T follicular helper cell (primary cell): ENCODE measurements at regions not wholly inside any gene's neighbourhood (a gene's known extent, or its start where the extent isn't known, plus 50 kb on each side); places are given as distances from the start of the nearest gene placed in this dataset.

ENCODE experiments used
- DNase-seq: peaks from one replicate; pipeline ENCODE4 v3.0.0-alpha.2; 2020; ENCODE audit warnings: low read depth

DNA sequence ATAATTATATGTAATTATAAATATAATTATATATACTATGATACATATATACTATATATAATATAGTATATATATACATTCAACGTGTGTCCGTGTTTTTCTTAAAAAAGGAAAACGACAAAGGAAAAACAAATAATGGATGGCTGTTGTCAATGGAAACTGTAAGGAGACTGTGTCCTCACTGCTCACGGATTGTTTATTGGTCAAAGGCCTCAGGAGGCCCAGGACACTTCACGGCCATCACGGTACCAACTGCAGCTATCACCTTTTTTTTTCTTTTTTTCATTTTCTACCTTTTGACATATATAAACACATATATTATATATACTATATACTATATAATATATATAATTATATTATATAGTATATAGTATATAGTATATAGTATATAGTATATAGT is 113.4 kb downstream of the SPTSSA start:
- DNase-seq = no peak

DNA sequence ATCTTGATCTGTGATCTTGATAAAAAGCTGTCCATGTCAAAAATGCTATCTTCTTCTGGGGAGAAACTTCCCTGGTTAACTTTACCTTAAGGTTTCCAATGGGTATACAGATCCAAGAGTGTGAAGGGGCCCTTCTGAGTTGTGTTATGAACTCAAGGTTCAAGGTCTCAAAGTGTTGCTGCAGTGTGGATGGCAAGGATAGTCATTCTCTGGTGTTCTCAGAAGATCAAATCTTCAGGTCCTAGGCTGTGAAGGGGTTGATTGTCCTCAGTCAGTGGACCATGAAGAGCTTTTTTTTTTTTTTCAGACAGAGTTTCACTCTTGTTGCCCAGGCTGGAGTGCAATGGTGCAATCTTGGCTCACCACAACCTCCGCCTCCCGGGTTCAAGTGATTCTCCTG is 114.4 kb downstream of the SPTSSA start:
- DNase-seq = no peak

DNA sequence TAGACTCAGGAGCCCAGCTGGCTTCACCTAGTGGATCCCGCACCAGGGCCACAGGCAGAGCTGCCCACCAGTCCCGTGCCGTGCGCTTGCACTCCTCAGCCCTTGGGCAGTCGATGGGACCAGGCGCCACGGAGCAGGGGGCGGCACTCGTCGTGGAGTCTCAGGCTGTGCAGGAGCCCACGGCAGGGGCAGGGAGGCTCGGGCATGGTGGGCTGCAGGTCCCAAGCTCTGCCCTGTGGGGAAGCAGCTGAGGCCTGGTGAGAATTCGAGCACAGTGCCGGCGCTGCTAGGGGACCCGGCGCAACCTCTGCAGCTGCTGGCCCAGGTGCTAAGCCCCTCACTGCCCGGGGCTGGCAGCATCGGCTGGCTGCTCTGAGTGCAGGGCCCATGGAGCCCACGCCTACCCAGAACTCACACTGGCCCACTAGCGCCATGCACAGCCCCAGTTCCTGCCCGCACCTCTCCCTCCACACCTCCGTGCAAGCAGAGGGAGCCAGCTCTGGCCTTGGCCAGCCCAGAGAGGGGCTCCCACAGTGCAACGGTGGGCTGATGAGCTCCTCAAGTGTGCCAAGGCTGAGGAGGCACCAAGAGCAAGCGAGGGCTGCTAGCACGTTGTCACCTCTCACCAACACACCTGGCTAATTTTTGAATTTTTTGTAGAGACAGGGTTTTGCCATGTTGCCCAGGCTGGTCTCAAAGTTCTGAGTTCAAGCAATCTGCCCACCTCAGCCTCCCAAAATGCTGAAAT is 116.1 kb downstream of the SPTSSA start:
- DNase-seq = no peak

DNA sequence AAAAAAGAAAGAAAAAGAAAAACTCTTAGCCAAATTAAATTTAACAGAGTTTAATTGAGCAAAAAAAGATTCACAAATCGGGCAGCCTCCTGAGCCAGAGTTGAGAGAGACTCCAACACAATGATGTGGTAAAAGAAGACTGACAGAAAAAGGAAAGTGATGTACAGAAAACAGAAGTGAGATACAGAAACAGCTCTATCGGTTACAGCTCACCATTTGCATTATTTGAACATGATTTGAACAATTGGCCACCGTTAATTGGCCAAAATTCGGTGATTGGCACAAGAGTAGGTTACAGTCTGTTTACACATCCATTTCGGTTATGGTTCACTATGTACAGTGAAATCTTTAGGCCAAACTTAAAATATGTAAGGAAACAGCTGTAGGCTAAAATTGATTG is 117.7 kb downstream of the SPTSSA start:
- DNase-seq = no peak

DNA sequence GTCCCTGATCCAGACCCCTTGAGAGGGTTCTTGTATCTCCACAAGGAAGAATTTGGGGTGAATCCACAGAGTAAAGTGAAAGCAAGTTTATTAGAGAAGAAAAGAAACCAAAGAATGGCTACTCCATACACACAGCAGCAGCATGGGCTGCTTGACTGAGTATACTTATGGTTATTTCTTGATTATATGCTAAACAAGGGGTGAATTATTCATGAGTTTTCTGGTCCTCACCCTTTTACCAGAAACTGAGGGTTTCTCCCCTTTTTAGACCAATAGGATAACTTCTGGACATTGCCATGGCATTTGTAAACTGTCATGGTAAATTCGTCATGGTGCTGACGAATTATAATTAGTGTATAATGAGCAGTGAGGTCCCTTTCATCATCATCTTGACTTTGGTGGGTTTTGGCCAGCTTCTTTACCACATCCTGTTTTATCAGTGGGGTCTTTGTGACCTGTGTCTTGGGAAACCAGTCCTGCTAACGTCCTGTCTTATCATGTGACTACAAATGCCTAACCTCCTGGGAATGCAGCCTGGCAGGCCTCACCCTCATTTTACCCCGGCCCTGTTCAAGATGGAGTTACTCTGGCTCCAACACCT is 121.9 kb downstream of the SPTSSA start:
- DNase-seq = no peak

DNA sequence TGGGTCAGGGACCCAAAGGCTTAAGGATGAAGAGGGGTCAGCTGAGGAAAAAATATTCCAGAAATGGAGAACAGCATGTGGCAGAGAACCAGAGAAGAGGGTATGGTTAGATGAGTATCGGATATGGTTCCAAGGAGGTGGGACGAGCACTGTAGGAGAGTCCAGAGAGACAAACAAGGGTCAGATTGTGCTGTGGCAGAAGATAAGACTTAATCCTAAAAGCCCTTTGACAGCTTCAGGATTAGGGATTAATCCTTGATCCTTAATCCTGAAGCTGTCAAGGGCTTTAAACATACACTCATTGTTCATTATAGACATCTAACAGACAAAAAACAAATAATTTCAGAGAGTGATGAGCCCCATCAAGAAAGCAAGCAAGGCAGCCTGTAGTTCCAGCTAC is 124.0 kb downstream of the SPTSSA start:
- no peak for DNase-seq

DNA sequence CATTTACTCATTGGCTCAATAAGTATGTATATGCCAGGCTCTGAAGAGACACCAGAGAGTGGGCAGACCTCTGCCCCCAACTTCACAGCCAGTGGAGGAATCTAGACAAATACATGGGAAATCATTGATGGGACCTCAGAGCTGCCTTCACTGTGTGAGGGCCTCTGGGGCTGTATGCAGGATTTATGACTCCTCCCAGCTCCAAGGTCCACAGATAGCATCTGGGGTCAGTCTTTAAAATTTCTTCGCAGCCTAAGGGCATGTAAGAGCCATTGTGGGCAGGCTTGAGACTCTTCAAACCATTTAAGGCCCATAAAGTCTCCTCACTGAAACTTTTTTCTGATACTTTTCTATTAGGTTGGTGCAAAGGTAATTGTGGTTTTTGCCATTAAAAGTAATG is 125.5 kb downstream of the SPTSSA start:
- DNase-seq = no peak

DNA sequence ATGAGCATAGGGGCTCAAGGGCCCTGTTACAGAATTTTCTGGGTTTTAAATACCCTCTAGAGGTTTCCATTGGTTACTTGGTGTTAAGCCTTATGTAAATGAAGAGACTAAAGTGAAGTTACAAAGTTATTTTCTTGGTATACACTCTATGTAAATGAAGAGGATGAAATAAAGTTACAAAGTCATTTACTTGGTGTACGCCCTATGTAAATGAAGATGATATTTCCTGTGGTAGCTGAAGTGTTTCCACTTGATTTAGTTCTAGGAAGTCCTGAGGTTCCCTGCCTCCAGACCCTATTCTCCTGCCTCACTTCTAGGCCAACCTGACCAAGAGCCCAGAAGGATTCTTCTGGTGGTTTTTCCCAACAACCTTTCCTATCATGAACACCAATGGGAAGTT is 126.1 kb downstream of the SPTSSA start:
- no peak for DNase-seq

DNA sequence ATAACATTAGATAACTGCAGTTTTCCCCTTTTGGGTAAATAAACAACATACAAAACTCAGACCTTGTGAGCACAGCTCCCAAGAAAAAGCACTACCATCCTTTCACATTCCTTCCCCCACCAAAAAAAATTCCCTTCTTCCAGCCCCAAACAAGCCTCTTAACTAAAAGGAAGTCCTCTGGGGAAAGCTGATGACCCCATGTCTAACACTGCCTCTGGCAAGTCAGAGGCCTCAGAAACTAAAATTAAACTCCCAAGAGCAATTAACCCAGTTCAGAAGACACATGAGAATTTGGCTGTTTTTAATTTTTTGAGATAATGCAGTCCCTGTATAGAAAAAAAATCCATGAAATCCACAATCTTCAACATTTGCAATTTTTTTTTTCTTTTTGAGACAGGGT is 127.7 kb downstream of the SPTSSA start:
- no peak for DNase-seq

DNA sequence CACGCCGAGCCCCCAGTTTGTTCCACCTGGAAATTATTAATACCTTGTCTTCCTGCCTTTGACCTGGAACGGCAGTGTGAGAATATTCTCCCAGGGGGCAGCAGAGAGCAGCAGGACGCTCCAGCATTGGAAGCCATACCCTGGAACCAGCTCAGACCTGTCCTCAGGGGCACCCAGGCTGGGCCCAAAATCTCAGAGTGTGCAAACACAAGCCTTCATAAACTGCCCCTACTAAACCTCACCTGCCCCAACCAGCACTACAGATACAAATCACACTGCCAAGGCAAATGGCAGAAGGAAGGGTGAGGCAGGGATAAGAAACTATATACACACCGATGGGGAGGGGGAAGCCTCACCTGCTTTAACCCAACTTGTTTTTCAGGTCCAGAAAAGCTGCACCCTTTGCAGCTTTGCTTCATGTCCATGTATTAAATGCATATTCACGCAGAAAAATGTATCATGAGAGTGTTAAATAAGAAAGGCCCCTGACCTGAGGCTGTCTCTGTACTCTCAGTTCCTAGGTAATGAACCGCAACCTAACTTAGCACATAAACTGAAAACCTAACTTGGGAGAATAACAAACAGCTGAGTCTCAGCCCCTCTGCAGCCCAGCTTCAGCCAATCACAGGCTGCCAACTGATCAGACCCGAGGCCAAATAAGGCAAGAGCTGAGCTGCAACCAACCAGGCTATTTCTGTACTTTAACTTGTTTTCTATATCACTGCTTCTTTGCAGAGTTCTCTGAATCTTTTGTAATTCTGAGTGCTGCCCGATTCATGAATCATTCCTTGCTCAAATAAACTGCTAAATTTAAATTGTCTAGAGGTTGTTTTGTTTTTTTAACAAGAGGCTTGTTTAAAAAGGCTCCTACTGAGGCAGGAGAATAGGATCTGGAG is 130.1 kb downstream of the SPTSSA start:
- DNase-seq = peak; percentile 26

DNA sequence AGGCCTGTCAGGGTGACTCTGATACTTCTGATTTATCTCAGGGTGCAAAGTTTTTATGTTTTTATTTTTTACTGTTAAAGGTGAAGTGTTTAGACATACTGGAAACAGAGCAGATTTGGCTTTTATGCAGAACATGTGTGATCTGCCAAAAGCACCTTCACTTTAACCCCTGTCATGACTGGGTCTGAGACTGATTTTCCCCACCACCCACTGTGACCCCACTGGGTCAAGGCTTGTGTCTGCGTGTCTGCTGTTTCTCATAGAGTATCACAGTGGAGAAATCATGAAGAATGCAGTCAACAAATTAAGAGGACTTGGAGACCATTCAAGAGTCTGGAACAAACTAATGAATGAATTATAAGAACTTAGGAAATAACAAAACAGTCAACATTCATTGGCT is 131.2 kb downstream of the SPTSSA start:
- DNase-seq = no peak

DNA sequence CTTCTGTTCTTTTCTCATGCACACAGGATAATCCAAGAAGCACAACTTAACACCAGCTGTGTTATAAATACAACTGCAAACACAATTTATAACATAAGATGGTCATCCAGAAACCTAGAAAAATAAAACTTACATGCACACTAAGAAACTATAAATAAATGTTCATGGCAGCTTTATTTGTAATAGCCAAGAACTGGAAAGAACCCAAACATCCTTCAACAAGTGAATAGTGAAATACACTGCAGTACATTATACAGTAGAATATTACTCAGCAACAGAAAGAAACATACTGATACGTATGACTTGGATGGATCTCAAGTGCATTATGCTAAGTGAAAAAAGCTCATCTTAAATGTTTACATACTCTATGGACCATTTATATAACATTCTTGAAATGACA is 132.7 kb downstream of the SPTSSA start:
- no peak for DNase-seq

DNA sequence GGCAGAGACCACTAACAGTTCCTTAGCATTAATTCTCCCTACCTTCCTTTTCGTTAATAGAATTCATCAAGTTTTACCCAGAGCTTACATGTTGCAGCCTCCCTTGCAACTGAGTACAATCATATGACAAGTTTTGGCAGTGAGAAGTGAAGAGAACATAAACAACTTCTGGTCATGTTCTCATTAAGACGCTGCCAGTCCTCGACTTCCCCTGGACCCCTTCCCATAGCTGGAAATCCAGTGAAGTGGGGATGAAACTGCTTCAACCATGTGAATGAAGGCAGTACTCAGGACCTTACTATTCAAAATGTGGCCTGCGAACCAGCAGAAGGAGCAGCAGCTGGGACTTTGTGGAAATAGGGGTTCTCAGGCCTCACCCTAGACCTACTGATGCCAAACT is 133.9 kb downstream of the SPTSSA start:
- DNase-seq = no peak

DNA sequence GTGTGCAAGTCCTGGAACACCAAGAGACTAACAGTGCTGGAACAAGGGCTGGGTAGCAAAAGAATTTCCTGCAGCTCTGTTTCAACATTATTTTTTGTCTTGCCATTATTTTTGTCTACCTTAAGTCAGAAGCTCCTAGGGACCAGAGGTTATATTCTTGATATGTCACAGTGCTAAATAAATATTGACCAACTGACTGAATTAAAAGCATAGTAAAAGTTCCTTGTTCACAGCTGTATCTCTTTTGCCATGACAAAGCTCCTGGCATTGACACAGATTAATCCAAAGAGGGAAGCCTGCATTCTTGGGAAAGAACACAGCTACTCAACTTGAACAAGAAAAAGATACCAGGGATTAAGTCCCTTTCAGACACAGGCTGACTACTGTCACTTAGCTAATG is 136.5 kb downstream of the SPTSSA start:
- no peak for DNase-seq

DNA sequence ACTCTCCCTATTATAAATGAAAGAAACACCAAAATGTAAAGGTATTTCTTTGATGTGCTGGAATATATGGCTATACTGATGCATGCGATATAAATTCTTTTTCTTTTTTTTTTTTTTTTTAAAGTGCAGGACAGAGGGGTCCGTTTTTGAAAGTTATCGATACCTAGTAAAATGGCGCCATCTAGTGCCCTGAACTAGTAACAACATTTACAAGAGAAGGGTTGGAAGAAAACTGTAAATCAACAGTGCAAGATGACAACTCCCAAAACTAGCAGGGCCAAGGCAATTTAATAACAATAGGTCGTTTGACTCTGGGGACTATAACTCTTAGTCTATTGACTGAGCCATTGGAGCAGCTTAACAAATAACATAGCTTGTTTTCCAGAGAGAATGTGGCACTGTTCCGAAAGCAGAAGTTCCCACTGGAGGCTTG is 137.7 kb downstream of the SPTSSA start:
- DNase-seq = no peak

DNA sequence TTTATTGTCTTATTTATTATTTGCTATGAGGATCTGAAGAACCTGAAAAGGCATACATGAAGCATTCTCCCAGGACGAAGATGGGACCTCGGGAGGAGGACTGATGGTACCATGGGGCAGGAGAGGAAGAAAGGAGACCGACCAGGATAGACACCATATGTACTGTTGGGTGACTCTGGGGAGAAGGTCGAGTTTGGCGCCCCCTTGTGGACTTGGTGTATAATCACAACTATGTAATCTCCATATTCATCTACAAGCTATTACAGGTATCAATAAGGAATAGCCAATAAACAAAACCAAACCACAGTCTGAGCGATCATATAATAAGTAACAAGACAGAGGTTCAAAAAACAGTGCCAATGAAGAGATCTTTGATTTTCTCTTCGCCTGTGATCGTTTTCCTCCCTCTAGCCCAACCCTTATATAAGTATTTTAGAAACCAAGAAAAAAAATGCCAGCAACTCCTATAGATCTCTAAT is 139.1 kb downstream of the SPTSSA start:
- DNase-seq = peak; percentile 50

DNA sequence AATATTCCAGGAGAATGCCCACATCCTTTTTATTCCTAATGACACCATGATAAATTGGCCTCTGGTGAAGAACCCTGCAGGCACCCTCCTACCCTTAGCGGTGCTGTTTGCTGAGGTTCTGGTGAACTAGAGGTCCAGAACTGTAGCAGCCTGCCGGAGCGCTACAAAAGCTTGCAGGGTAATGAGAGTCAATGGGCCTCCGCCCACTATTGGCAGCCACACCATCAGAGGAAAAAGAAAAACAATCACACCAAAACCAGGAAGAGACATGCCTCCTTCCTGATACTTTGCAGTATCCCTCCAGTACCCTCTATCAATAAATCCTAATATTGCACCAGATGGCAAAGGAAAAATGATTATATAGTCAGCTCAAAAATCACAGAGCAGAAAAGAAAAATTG is 142.9 kb downstream of the SPTSSA start:
- DNase-seq = no peak

DNA sequence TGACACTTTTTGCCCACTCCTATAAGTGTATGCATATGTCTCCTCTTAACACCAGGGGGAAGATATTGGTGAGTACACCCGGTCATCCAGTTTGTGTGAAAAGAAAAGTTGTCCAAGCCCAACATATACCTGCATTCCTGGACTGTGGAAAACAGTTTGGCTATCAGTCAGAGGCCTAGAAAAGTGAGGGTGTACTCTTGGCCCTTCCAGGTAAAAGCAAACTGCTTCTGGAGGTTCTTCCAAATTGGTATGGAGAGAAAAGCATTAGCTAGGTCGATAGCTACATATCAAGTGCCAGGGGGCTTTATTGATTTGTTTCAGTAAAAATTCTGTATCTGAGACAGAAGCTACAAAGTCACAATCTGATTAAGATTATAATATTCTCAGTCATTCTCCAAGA is 144.0 kb downstream of the SPTSSA start:
- DNase-seq = no peak

DNA sequence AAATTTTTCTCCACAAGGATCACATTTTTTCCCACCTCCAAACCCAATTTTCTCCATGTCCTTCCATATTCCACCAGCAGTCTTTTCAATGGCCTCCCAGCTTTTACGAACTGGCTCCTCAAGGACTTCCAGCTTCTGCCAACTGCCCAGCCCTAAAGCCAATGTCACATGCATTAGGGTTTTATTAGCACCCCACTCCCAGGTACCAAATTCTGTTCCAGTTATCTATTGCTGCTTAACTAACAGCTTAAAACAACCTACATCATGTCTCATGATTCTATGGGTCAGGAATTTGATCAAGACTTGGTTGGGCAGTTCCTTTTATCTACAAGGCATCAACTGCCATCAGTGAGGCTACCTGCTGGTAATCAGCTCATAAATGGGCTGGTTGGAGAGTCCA is 151.3 kb downstream of the SPTSSA start:
- DNase-seq = no peak

DNA sequence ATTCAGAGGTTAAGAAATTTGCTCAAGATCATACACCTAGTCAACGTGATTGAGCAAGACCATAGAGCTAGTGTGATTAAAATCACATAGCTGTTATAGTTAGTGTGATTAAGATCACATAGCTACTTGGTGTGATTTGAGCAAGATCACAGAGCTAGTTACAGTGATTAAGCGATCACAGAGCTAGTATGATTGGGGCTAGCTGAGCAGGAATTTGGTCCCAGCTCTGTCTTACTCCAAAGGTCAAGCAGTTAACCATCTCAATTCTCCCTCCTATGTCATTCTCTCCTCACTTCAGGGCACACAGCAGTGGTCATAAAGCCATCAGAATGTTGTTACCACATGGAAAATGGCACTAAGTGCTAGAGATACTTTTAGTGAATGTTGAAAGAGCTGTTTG is 158.2 kb downstream of the SPTSSA start:
- no peak for DNase-seq

DNA sequence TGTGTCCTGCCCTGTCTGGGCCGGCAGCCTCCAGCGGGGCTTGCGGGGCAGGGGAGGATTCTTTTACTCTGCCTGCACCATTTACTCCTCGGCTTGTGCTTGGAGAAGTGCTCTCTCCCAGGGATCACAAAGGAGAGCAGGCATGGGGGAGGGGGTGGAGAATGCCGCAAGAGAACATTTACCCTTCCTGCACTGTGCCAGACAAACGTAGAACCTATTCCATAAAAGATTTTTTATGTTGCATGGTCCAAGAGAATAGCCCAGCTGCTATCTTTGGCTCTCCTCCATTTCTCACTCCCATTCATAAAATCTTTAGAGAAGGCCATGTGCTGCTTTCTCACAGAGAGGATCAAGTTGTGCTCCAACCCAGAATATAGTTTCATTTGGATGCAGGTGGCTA is 159.4 kb downstream of the SPTSSA start:
- no peak for DNase-seq

DNA sequence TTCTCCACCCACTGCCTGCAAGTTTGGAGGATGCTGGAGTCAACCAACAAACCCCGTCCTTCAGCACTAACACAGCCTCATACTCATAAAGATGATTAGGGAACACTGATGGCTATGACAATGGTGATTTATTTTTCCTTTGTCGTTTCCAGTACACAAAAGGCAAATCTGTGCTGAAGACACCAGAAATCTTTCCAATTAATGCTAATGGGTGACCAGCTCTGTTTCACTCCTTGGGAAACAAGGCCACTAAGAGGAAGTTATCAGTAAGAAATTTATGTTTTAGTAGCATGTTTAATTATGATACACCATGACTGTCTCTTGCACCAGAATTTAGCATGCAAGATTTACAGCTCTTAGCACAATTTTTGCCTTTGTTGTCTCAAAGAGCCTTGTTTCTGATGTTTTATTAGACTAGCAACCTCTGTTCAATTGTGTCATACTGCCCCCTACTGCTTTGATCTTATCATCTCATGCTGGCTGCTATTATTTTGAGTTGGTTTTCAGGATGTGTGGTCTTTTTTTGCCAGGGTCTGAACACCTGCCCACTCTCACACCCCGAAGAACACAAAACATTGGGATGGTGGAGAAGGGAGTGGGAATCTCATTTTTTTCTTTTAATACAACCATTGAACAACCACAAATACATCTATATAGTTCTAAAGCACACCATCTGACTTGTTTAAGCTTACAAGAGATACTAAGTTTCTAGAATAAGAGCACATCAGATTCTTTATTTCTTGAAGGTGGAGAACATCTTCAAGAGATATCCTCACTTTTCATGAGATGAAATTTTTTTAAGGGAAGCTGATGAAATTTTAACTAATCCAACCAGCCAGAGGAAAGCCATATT is 160.9 kb downstream of the SPTSSA start:
- no peak for DNase-seq
